ENCODE measurements at regions not wholly inside any gene's neighbourhood (a gene's known extent, or its start where the extent isn't known, plus 50 kb on each side); places are given as distances from the start of the nearest gene placed in this dataset.
"Not testable (repeated sequence)": the region's sequence is repeated elsewhere in the genome, so short reads cannot be mapped to it uniquely, and the experiment has no call there.

DNA sequence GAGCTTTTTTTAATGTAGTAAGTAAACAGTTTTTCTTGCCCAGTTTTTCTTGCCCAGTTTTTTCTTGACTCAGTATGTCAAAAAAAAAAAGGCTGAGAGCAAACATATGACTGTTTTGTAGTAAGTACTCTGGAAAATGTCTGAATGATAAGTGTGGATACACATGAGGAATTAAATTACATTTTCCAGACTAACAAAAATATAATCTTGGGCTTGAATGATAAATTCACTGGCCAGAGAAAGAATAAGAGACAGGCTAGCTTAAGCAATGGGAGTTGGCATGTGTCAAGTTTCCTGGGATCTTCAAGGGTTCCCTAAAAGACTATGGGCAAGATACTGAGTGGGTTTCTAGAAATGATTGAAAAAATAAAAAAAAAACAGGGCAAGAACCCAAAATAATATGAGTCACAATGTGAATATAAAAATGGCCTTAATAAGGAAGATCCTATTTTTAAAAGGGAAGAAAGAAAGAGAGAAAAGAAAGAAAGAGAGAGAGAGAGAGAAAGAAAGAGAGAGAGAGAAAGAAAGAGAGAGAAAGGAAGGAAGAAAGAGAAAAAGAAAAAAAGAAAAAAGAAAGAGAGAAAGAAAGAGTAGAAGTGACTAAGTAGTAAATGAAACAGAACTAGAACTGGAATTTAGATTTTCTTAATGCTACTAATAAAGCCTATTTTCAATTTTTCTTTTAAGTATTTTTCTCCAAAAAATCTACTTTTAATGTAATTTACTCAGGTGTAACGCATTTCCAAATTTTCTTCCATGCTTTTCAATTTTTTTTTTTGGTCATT is 60.2 kb downstream of the TFPI2 start:
- no peak for DNase-seq

DNA sequence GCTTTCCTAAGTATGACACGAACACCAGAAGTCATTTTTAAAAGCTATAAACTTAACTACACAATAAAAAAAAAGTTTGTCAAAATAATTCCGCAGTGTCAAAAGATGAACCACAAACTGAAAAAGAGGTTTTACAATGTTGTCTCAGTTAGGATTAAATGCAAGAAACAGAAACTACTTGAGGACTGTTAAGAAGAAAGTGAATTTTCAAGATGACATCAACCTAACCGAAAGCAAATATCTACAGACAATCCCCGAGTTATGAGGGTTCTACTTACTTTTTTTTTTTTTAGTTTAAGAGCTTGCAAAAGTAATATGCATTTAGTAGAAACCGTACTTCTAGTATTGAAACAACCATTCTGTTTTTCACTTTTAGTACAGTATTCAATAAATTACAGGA is 62.3 kb downstream of the TFPI2 start:
- no peak for DNase-seq

DNA sequence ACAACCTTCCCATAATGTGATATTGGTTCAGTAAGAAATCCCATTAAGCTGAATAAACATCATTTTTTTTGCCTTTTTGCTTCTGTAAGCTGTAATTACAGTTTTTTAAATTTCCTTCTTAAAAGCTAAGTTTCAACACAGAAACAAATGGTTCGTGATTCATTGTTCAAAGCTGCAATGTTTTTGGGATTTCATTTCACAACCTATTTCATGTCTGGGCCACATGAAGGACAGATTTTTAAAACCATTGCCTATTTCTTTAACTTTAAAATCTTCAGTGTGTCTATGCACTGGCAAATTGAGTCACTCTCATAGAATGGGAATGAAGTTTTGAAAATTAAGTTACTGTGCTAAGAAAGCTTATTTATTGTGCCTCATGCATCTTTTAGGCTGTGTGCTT is 66.9 kb downstream of the TFPI2 start:
- DNase-seq, result no peak

DNA sequence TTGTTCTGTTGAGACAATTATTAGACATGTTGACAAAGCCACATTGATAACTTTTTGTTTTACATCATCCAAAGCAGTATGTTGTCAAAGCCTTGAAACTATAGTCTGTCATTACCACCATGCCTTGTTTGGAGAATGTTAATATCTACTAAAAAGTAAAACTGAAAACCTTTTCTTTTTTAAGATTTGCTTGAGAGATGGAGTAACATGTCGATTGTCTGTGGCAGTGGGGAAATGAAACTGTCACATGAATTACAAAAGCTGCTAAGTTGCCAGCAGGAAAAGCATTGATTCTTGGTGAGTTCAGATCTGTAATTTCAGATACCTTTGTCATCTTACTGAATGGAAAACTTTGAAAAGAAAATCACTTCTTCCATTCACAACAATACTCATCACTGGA is 69.1 kb downstream of the TFPI2 start:
- no peak for DNase-seq

DNA sequence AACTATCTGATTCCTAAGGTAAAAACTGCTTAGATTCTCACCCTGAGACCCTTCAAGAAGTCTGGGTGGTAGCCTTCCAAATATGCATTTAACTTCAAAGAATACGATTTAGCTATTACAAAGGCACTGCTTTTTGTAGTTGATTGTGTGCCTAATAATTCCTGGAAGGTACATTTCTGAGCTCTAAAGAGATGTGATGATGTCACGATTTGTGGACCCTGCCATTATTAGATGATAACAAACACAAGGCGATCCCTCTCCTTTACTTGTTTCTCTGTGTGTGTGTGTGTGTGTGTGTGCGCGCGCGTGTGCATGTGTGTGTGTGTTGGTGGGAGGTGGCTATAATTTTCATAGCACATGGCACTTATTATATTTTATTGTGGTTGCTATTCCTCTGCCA is 70.9 kb downstream of the TFPI2 start:
- DNase-seq, result no peak

DNA sequence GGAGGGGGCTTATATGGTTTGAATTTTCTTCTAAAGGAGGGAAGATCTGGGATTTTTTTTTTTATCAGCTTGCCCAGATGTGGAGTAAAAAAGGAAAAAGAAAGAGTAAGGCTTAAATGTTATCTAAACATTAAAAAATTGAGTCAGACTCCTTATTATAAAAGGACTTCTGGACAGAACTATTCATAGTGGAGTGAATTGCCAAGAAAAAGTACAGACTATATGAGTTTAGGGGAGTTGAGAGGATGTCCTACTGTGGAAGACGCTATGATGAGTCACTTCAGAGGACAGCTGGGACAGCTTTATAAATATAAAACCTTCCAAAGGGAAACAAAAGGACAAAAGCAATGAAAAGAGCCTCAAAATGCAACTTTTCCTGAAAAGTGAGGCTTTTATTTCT is 73.0 kb downstream of the TFPI2 start:
- DNase-seq, result no peak

DNA sequence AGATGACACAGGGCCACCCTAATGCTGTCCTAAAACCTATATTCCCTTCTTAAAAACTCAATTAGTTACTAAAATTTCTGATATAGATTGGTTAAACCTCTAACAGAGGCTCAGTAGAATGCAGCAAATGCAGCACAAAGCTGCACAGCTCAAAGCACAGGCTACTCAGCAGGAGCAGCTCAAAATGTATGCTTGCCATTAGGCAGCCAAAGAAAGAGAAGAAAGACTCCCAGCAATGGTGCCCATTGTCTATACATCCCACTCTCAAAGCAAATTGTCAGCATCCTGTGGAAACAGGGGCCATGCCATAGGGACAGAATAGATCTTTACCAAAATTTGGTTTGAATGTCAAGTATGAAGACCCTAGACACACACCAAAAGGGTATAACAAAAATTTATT is 73.5 kb downstream of the TFPI2 start:
- DNase-seq, result no peak

DNA sequence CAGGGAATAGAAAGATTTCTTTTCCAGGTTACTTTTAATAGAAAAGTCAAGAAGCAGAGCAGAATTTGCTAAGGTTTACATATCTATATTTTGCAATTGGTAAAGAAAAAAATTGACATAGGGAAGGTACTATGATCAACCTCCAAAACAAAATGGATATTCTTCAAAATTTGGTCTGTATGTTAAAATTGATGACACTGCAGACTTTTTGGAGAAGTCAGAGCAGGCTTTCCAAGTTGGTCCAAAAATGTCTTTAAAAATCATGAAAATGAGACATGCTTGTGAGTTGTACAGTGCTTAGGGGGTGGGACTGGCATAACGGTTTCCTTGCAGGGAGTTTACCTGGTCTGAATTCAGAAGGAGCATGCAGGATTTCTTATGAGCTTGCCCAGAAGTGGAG is 77.0 kb downstream of the TFPI2 start:
- no peak for DNase-seq

DNA sequence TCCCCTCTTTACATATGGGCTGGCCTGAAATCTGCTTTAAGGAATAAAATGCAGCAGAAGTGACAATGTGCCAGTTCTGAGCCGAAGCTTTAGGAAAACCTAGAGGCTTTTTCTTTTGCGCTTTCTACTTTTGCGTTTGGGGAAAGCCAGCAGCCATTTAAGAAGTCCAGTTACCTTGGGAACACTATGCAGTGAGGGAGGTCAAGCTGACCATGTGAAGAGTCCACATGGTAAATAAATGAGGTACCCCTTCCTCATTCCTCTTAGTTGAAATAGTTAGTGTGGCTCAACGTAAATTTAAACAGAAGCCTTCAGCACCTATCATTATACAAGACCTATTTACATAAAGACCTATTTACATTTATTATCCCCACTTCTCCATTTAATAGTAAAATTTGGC is 78.5 kb downstream of the TFPI2 start:
- no peak for DNase-seq

DNA sequence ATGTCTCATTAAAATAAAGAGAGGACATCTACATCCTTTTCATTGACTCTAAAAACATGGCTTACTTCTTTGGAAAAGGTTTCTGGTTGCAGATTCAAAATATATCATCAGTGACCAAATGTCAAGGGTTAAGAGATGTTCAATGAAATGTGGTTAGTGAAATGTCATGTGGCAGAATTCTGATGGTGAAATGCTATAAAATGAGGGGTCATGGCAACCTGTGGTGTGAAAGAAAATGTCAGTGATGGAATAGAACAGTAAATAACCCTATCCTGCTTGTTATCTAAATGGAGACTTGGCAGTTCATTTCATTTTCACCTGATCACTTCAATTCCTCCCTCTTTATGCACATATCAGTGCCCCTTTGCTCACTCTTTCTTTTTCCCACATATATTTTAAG is 79.4 kb downstream of the TFPI2 start:
- DNase-seq, result no peak

DNA sequence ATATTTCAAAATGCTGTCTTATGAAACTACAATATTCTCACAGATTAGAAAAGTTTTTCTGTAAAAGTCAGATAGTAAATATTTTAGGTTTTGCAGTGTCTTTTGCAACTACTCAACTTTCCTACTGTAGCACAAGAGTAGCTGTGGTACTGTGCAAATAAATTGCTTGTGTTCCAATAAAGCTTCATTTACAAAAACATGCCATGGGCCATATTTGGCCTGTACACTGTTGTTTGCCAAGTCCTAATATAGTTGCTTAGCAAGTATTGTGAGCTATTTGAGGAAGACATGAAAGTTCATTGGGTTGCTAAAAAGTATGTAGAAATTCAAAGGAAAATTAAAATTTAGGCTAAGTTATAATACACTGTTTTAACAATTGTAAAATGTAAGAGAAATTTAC is 80.0 kb downstream of the TFPI2 start:
- no peak for DNase-seq

DNA sequence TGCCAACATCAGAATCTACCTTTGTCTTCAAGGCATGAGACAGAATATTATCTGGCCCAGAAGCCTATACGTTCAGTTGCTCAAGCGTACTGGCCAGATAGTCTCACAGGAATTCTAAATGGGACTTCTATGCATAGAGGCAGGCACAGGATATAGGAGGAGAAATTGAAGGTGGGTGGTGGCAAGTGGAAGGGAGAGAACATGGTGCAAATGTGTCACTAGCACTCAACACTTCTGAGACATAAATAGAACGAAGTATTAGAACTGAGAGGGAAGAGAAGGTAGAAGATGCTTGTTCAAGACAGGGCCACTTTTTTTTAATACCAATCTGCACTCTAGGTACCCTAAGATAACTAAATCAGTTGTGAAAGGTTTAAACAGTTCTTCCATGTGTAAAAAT is 85.8 kb downstream of the TFPI2 start:
- DNase-seq, result no peak

DNA sequence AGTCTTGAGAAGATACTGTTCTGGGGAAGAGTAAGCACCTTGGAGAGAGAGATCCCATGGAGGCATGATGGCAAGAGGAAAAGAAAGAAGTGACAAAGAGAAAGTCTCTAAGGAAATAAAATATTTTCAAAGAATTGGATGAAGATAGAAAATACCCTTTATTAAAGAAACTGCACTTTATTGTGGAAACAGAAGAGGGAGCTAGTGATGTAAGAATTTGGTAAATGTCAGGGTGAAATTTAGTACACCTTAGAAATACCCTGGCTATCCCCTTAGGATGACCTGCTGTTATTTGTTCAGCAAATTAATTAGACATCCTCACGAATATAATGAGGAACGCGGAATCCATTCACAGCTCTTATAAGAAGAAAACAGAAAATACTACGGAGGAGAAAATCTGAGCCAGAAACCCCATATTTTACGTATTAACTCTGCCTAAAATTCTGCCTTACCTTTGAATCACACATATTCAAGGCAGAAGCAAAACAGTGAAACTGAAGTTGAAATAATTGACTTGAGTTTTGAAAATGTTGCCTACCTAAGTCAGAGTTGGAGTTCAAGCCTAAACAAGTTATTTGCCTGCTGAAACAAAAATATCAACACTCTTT is 90.7 kb downstream of the TFPI2 start:
- no peak for DNase-seq

DNA sequence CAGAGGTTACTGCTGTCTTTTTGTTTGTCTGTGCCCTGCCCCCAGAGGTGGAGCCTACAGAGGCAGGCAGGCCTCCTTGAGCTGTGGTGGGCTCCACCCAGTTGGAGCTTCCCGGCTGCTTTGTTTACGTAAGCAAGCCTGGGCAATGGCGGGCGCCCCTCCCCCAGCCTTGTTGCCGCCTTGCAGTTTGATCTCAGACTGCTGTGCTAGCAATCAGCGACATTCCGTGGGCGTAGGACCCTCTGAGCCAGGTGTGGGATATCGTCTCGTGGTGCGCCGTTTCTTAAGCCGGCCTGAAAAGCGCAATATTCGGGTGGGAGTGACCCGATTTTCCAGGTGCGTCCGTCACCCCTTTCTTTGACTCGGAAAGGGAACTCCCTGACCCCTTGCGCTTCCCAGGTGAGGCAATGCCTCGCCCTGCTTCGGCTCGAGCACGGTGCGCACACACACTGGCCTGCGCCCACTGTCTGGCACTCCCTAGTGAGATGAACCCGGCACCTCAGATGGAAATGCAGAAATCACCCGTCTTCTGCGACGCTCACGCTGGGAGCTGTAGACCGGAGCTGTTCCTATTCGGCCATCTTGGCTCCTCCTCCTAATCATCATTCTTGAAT is 97.4 kb downstream of the TFPI2 start:
- not testable (repeated sequence) for DNase-seq

DNA sequence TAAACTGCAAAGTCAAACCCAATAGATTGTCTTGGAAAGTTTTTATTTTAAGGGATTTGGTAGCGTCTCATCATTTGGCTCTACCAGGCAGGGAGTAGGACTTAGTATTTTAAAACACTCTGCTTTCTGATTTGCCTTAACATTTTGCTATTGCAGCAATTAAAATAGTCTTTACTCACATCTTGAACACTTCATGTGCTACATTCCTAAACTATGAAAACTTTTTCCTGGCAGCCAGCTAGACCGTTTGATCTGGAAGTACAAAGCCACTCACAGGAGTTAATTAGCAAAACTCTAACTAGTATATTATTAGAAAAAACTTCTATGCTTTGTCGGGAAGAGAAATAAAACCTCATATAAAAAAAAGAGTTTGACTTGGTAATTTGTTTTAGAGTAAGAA is 111.4 kb downstream of the TFPI2 start:
- DNase-seq, result no peak

DNA sequence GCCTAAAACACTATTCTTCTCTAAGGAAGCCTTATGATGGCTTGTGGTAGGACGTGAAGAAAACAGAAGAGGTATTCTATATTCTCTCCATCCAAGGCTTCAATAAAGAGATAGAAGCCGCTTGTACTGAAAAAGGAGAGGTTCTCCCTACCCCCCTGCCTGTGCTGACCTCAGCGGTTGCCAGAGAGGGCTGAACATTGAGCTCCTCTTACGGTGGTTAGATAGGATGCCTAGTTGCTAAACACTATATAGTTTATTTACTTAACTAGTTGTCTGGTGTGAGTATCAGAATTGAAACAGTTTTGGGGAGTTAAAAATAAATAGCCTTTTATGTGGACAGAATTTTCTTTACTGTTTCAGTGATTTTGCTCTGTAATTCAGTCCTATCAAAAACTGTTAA is 112.2 kb downstream of the TFPI2 start:
- DNase-seq, result no peak

DNA sequence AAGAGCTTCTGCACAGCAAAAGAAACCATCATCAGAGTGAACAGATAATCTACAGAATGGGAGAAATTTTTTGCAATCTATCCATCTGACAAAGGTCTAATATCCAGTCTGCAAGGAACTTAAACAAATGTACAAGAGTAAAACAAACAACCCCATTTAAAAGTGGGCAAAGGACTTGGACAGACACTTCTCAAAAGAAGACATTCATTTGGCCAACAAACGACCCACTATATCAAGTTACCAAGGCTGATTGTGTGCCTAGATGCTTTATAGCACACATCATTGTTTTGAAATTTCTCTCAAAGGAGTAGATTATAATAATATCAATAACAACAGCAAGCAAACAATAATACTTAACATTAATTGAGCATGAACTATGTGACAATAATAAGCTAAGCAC is 117.1 kb downstream of the TFPI2 start:
- no peak for DNase-seq

DNA sequence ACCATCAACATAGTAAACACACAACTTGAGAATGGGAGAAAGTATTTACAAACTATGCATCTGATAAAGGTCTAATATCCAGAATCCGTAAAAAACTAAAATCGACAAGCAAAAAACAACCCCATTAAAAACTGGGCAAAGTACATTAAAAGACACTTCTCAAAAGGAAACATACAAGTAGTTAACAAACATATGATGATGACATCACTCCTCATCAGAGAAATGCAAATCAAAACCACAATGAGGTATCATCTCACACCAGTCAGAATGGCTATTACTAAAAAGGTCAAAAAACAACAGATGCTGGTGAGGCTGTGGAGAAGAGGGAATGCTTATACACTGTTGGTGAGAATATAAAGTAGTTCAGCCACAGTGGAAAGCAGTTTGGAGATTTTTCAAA is 125.1 kb downstream of the TFPI2 start:
- no peak for DNase-seq

DNA sequence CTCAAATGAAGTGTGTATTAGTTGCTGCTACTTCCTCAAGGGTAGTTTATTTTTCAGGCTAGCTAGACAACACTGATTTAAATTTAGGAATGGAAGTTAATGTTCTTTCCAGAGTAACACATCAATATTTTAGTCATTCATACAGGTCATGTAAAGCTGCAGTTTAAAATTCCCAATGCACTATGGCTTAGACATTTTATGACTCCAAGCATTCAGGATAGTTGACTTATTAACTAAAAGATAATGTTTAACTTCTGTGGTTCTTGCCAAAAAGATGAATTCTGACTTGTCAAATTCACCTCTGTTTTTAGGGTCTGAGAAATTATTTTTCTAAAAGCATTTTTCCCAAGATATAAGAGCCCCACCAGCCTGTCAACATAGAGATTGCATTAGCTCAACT is 131.9 kb downstream of the TFPI2 start:
- no peak for DNase-seq

DNA sequence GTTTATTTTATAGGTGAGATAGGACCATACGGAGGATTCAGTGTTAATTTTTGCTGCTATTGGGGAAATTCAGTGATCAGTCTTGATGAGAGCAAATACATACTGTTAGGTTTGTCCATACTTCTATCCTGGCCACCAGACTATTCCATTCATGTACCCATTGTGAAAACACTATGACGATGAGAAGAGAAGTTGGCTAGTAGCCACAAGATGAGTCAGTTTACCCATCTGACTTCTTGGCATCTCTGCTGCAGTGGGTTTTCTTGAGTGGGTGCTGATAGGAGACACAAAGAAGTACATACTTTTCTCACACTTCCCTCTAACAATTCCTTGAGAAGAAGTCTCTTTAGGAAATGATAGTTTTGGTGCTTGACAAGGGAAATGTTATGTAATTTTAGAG is 133.1 kb downstream of the TFPI2 start:
- no peak for DNase-seq

DNA sequence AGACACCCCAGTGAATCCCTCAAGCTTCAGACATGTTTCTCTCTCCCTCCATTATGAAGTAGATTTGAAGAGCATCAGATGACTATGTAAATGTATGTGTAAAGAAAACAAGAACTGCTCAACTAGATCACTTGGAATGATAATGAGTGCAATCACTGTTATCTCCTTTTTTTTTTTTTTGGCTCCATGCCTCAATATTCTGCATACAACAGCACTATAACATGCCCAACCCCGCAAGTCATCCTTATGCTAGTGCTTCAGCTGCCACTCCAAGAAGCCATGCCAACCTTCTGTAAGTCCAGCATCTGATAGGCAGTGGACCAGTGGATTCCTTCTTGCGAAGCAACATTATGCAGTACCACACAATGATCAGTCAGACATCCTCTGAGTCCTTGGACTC is 133.7 kb downstream of the TFPI2 start:
- DNase-seq, result no peak

DNA sequence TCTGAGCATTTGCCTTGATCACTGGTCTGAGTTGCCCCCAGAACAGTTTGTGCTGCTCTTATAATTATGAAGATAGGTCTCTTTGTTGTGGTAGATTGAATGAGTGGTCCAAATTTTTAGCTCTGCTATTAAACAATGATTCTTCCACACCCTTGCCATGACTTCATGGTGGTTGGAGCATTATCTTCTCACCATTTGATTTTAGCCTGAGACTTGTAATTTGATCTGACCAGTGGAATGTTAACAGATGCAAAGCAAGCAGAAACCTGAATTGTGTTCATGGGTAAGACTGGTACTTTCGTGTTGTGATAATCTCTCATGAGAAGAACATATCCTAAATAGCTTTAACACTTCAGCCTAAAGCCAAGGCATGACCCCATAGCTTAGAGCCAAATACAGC is 139.1 kb downstream of the TFPI2 start:
- no peak for DNase-seq

DNA sequence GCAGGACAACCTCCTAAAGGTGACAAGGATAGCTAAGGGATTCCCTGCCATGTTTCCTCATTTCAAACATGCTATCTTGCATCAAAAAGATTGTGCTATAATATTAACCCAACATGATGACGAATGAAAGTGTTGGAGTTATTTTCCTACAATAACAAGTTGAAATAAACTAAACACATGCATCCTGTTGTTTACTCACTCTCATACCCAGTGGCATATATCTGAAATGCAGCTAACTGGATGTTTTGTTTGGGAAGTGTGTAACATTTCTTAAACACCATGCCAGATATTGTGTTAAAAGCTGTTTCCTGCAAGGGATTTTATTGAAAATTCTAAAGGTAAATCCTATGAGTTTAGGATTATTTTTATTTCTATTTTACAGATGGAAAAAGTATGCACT is 139.6 kb downstream of the TFPI2 start:
- DNase-seq, result no peak

DNA sequence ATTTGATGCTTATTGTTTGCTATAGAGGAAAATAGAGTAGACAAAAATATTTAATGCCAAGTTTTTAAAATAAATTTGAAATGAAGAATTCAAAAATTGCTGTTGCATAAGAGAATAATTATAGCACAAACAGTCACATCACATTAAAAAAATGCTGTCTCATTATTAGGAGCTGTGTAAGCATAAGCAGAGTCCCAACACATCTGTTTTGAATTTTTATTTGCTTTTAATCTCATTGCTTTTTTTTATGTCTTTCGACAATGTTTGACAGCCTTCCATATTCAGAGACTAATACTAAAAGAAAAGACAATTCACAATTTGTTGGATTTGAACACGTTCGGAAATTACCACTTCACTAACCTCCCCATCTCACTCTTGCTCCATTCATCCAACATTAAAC is 143.5 kb downstream of the TFPI2 start:
- DNase-seq, result no peak

DNA sequence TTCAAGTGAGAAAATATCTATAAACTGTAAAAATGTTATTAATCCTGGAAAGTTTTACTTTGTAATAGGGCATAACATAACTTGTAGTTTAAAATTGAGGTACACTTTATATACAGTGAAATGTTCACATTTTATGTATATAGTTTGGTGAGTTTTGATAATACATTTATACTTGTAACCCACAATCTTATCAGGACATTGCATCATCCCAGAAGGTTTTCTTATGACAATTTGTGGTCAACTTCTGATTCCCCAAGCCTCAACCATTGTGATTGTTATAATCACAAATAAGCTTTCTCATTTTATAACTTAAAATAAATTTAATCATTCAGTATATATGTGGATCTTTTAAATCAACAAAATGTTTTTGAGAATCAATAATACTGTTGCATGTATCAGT is 151.1 kb downstream of the TFPI2 start:
- no peak for DNase-seq

All from DMS79 (cell line).